NB4 (cell line): ENCODE measurements at regions not wholly inside any gene's neighbourhood (a gene's known extent, or its start where the extent isn't known, plus 50 kb on each side); places are given as distances from the start of the nearest gene placed in this dataset.

ENCODE experiments used
- CTCF ChIP-seq: IDR thresholded peaks from one replicate; pipeline ENCODE4 v1.5.1; 2012; ENCODE audit warnings: low read depth, low read length
- MYC ChIP-seq: IDR thresholded peaks from 2 replicates; pipeline ENCODE4 v1.6.1; 2011; ENCODE audit warnings: low read depth, low read length
- POLR2A ChIP-seq: IDR thresholded peaks from 2 replicates; pipeline ENCODE4 v1.6.1; 2011; ENCODE audit warnings: mild to moderate bottlenecking; ENCODE audit not compliant: insufficient read length; ENCODE audit errors: extremely low read depth

GRCh38 chr2:220134756-220135534, 507.5 kb downstream of the SLC4A3 start:
- no peak for TF ChIP-seq CTCF
- no peak for TF ChIP-seq POLR2A
- TF ChIP-seq MYC: no peak
